WTC11 (cell line): ENCODE measurements at regions not wholly inside any gene's neighbourhood (a gene's known extent, or its start where the extent isn't known, plus 50 kb on each side); places are given as distances from the start of the nearest gene placed in this dataset.

Source experiments
- ATAC-seq: fragments of 200-7000 bp; cut with Tn5 transposase; 2 replicates; pipeline ENCODE4 v1.10.0; 2021; ENCODE audit warnings: mild to moderate bottlenecking, moderate library complexity
- CTCF ChIA-PET: fragments of 300-600 bp; sonication (Branson Sonifier 250); formaldehyde crosslinking; loops from one replicate; lab custom pipeline; 2021; ENCODE audit warnings: antibody characterized with exemption; lab: Charles Lee
- POLR2A ChIA-PET: fragments of 350-600 bp; sonication (Branson Sonifier 250); formaldehyde crosslinking; loops from one replicate; lab custom pipeline; 2021; ENCODE audit warnings: antibody characterized with exemption; lab: Charles Lee
- DNase-seq: peaks from one replicate; pipeline ENCODE4 v3.0.0; 2021; ENCODE audit warnings: low spot score
- H3K27ac Mint-ChIP-seq: 2 replicates; pipeline ENCODE4 v1.8.0; 2021; ENCODE audit warnings: mixed read lengths
- H3K27me3 Mint-ChIP-seq: 2 replicates; pipeline ENCODE4 v1.8.0; 2021; ENCODE audit warnings: low read depth, mild to moderate bottlenecking, moderate library complexity, mixed read lengths
- H3K36me3 Mint-ChIP-seq: 2 replicates; pipeline ENCODE4 v1.8.0; 2021; ENCODE audit warnings: mixed read lengths
- H3K4me1 Mint-ChIP-seq: 2 replicates; pipeline ENCODE4 v1.8.0; 2022; ENCODE audit warnings: mixed read lengths
- H3K4me3 Mint-ChIP-seq: 2 replicates; pipeline ENCODE4 v1.8.0; 2021; ENCODE audit warnings: mild to moderate bottlenecking, moderate library complexity, mixed read lengths
- H3K9me3 Mint-ChIP-seq: 2 replicates; pipeline ENCODE4 v1.8.0; 2021; ENCODE audit warnings: mixed read lengths
- FOXK1 ChIP-seq: sonication (generic); formaldehyde crosslinking; IDR thresholded peaks from 2 replicates; pipeline ENCODE4 v1.8.0; 2022; ENCODE audit warnings: mild to moderate bottlenecking, moderate library complexity, missing genetic modification reagents
- IRF2 ChIP-seq: sonication (generic); formaldehyde crosslinking; IDR thresholded peaks from 2 replicates; pipeline ENCODE4 v1.8.0; 2022; ENCODE audit warnings: low read depth, missing genetic modification reagents, borderline replicate concordance
- JAZF1 ChIP-seq: fragments of 250-450 bp; sonication (Bioruptor Pico); IDR thresholded peaks from 2 replicates; pipeline ENCODE4 v1.9.0; 2021; ENCODE audit warnings: moderate library complexity, mild to moderate bottlenecking, inconsistent platforms
- RELA ChIP-seq: sonication (generic); formaldehyde crosslinking; IDR thresholded peaks from 2 replicates; pipeline ENCODE4 v1.8.1; 2022; ENCODE audit warnings: missing genetic modification reagents, mild to moderate bottlenecking, borderline replicate concordance
- RORB ChIP-seq: fragments of 250-450 bp; sonication (Bioruptor Pico); IDR thresholded peaks from 2 replicates; pipeline ENCODE4 v1.9.0; 2021; ENCODE audit warnings: mild to moderate bottlenecking
- SOX15 ChIP-seq: fragments of 250-450 bp; sonication (Bioruptor Pico); IDR thresholded peaks from 2 replicates; pipeline ENCODE4 v1.9.0; 2021; ENCODE audit warnings: mild to moderate bottlenecking
- TCF7 ChIP-seq: sonication (generic); formaldehyde crosslinking; IDR thresholded peaks from 2 replicates; pipeline ENCODE4 v1.8.0; 2022; ENCODE audit warnings: mild to moderate bottlenecking, low read depth, missing genetic modification reagents, moderate library complexity
- TEAD1 ChIP-seq: sonication (generic); formaldehyde crosslinking; IDR thresholded peaks from 2 replicates; pipeline ENCODE4 v1.8.0; 2022; ENCODE audit warnings: mild to moderate bottlenecking, missing genetic modification reagents
- TF ChIP-seq, protein P1 (sequence below): sonication (generic); formaldehyde crosslinking; IDR thresholded peaks from 2 replicates; pipeline ENCODE4 v1.8.1; 2023; ENCODE audit warnings: mild to moderate bottlenecking, missing genetic modification reagents
- TF ChIP-seq, protein P2 (sequence below): fragments of 250-450 bp; sonication (Bioruptor Pico); IDR thresholded peaks from 2 replicates; pipeline ENCODE4 v1.8.0; 2021; ENCODE audit warnings: mild to moderate bottlenecking
- TF ChIP-seq, protein P3 (sequence below): sonication (generic); formaldehyde crosslinking; IDR thresholded peaks from 2 replicates; pipeline ENCODE4 v1.8.0; 2022; ENCODE audit warnings: missing genetic modification reagents
- TF ChIP-seq, protein P4 (sequence below): fragments of 200-600 bp; IDR thresholded peaks from 2 replicates; pipeline ENCODE4 v1.8.0; 2022; ENCODE audit warnings: antibody characterized with exemption
- TF ChIP-seq, protein P5 (sequence below): fragments of 250-450 bp; sonication (Bioruptor Pico); IDR thresholded peaks from 2 replicates; pipeline ENCODE4 v1.9.0; 2021; ENCODE audit warnings: mild to moderate bottlenecking
- TF ChIP-seq, protein P6 (sequence below): sonication (generic); formaldehyde crosslinking; IDR thresholded peaks from 2 replicates; pipeline ENCODE4 v1.8.1; 2023; ENCODE audit warnings: mild to moderate bottlenecking, moderate library complexity, missing genetic modification reagents
- TF ChIP-seq, protein P7 (sequence below): sonication (generic); formaldehyde crosslinking; IDR thresholded peaks from 2 replicates; pipeline ENCODE4 v1.8.1; 2022; ENCODE audit warnings: low read depth, mild to moderate bottlenecking, moderate library complexity, missing genetic modification reagents, borderline replicate concordance

DNA sequence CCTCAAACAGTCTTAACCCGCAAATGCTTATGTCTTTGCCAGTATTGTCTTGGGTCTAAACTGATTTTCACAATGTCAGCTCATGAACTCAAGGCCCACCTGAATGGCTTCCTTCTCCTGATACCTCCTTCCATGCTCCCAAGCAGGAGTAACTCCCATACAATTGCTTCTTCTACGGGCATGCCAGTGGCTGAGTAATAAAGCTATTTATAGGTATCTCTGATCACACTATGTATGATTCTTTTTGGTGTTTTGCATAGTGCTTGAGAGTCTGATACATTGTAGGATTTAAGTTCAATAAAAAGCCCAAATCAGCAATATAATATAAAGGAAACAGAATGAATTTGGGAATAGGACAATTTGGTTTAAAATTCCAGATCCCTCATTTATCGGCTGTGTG is 235.0 kb upstream of the DCN start (continued):
- TF ChIP-seq, protein P1, sequence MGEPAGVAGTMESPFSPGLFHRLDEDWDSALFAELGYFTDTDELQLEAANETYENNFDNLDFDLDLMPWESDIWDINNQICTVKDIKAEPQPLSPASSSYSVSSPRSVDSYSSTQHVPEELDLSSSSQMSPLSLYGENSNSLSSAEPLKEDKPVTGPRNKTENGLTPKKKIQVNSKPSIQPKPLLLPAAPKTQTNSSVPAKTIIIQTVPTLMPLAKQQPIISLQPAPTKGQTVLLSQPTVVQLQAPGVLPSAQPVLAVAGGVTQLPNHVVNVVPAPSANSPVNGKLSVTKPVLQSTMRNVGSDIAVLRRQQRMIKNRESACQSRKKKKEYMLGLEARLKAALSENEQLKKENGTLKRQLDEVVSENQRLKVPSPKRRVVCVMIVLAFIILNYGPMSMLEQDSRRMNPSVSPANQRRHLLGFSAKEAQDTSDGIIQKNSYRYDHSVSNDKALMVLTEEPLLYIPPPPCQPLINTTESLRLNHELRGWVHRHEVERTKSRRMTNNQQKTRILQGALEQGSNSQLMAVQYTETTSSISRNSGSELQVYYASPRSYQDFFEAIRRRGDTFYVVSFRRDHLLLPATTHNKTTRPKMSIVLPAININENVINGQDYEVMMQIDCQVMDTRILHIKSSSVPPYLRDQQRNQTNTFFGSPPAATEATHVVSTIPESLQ (CRISPR knock-in tag) = no peak
- TF ChIP-seq TEAD1 (CRISPR knock-in tag) (no peak), RORB (CRISPR knock-in tag) (no peak)
- TF ChIP-seq, protein P2, sequence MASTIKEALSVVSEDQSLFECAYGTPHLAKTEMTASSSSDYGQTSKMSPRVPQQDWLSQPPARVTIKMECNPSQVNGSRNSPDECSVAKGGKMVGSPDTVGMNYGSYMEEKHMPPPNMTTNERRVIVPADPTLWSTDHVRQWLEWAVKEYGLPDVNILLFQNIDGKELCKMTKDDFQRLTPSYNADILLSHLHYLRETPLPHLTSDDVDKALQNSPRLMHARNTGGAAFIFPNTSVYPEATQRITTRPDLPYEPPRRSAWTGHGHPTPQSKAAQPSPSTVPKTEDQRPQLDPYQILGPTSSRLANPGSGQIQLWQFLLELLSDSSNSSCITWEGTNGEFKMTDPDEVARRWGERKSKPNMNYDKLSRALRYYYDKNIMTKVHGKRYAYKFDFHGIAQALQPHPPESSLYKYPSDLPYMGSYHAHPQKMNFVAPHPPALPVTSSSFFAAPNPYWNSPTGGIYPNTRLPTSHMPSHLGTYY (CRISPR knock-in tag) = no peak
- TF ChIP-seq, all 79 proteins: peak for 0

DNA sequence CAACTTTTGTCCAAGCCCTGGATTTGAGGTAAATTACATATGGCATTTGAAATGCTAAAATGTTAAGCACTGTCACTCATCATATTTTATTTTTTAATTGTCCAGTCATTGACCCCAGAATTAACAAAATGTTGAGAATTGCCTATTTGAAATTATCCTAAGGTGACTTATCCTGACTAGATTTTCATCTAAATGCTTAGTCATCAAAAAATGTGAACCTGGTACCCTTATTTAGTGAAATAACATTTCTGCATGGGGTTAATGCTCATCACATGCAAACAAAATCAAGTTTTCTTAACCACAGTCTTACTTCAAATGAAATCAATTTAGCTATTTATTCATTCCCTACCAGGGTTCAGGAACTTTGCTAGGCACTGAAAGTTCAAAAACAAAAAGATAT is 232.0 kb upstream of the DCN start:
- Mint-ChIP-seq H3K9me3 (peaks cover 7% of the 10 kb centered on the region; the same call in 1 of the 2 replicates), H3K27ac (no peak overlapping the region), H3K4me1 (peaks cover 20% of the 10 kb centered on the region), H3K36me3 (no peaks in the 10 kb centered on the region), H3K4me3 (no peak overlapping the region), H3K27me3 (no peaks in the 10 kb centered on the region; the same call in 1 of the 2 replicates)
- no peak for ATAC-seq
- TF ChIP-seq, protein P3, sequence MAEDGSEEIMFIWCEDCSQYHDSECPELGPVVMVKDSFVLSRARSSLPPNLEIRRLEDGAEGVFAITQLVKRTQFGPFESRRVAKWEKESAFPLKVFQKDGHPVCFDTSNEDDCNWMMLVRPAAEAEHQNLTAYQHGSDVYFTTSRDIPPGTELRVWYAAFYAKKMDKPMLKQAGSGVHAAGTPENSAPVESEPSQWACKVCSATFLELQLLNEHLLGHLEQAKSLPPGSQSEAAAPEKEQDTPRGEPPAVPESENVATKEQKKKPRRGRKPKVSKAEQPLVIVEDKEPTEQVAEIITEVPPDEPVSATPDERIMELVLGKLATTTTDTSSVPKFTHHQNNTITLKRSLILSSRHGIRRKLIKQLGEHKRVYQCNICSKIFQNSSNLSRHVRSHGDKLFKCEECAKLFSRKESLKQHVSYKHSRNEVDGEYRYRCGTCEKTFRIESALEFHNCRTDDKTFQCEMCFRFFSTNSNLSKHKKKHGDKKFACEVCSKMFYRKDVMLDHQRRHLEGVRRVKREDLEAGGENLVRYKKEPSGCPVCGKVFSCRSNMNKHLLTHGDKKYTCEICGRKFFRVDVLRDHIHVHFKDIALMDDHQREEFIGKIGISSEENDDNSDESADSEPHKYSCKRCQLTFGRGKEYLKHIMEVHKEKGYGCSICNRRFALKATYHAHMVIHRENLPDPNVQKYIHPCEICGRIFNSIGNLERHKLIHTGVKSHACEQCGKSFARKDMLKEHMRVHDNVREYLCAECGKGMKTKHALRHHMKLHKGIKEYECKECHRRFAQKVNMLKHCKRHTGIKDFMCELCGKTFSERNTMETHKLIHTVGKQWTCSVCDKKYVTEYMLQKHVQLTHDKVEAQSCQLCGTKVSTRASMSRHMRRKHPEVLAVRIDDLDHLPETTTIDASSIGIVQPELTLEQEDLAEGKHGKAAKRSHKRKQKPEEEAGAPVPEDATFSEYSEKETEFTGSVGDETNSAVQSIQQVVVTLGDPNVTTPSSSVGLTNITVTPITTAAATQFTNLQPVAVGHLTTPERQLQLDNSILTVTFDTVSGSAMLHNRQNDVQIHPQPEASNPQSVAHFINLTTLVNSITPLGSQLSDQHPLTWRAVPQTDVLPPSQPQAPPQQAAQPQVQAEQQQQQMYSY (CRISPR knock-in tag) = no peak
- TF ChIP-seq RELA (CRISPR knock-in tag) (no peak), SOX15 (CRISPR knock-in tag) (no peak)
- DNase-seq = no peak
- ChIA-PET POLR2A (no interaction called here), CTCF (interaction anchor here (2.2 kb wide), 1 partner anchor 33 kb away, joined by 13 read pairs; no protein-coding TSS in a partner anchor)

DNA sequence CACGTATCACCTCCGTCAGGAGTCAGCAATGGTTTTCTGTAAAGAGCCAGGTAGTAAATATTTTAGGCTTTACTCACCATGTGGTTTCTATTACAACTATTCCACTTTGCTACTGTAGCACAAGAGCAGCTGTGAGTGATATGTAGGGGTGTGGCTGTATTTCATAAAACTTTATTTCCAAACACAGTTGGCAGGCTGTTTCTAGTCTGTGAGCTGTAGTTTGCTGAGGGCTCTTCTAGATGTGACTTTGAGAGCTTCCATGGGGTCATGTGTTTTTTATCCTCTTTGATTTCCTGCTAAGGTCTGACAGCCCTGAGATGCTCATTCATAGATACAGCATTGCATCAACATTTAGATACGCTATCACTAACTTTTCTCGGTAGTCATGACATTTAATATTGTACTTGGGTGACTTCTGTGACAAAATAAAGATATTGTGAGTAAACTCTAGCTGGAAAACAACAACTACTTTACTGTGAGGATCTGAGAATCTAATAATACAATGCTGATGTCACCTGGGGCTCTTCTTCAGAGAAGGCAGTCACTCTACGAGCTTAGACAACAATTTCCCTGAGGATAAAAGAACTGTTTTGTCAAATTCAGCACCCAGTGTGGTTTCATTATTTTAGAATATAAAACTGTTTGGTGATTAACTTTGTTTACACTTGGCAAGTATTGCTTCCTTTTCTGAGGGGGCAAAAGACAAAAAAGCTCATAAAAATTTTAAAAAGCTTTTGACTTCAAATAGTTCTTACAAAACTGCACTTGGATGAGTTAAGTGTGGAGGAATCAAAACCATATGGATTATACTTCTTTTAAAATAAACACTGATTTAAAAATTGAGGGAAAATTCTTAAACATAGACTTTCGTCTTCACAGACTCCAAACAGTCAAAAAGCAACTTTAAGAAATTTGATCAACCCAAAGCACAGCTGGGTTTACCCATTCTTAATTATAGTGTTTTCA is 231.2 kb upstream of the DCN start:
- DNase-seq = no peak
- H3K4me1 Mint-ChIP-seq = peaks cover 20% of the 10 kb centered on the region
- H3K9me3 Mint-ChIP-seq = peaks cover 7% of the 10 kb centered on the region; the same call in 1 of the 2 replicates
- TF ChIP-seq TCF7 (CRISPR knock-in tag) (no peak), JAZF1 (CRISPR knock-in tag) (no peak), FOXK1 (no peak), IRF2 (CRISPR knock-in tag) (no peak)
- TF ChIP-seq, protein P4, sequence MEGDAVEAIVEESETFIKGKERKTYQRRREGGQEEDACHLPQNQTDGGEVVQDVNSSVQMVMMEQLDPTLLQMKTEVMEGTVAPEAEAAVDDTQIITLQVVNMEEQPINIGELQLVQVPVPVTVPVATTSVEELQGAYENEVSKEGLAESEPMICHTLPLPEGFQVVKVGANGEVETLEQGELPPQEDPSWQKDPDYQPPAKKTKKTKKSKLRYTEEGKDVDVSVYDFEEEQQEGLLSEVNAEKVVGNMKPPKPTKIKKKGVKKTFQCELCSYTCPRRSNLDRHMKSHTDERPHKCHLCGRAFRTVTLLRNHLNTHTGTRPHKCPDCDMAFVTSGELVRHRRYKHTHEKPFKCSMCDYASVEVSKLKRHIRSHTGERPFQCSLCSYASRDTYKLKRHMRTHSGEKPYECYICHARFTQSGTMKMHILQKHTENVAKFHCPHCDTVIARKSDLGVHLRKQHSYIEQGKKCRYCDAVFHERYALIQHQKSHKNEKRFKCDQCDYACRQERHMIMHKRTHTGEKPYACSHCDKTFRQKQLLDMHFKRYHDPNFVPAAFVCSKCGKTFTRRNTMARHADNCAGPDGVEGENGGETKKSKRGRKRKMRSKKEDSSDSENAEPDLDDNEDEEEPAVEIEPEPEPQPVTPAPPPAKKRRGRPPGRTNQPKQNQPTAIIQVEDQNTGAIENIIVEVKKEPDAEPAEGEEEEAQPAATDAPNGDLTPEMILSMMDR = no peak
- TF ChIP-seq, protein P5, sequence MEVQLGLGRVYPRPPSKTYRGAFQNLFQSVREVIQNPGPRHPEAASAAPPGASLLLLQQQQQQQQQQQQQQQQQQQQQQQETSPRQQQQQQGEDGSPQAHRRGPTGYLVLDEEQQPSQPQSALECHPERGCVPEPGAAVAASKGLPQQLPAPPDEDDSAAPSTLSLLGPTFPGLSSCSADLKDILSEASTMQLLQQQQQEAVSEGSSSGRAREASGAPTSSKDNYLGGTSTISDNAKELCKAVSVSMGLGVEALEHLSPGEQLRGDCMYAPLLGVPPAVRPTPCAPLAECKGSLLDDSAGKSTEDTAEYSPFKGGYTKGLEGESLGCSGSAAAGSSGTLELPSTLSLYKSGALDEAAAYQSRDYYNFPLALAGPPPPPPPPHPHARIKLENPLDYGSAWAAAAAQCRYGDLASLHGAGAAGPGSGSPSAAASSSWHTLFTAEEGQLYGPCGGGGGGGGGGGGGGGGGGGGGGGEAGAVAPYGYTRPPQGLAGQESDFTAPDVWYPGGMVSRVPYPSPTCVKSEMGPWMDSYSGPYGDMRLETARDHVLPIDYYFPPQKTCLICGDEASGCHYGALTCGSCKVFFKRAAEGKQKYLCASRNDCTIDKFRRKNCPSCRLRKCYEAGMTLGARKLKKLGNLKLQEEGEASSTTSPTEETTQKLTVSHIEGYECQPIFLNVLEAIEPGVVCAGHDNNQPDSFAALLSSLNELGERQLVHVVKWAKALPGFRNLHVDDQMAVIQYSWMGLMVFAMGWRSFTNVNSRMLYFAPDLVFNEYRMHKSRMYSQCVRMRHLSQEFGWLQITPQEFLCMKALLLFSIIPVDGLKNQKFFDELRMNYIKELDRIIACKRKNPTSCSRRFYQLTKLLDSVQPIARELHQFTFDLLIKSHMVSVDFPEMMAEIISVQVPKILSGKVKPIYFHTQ = no peak
- TF ChIP-seq, protein P6, sequence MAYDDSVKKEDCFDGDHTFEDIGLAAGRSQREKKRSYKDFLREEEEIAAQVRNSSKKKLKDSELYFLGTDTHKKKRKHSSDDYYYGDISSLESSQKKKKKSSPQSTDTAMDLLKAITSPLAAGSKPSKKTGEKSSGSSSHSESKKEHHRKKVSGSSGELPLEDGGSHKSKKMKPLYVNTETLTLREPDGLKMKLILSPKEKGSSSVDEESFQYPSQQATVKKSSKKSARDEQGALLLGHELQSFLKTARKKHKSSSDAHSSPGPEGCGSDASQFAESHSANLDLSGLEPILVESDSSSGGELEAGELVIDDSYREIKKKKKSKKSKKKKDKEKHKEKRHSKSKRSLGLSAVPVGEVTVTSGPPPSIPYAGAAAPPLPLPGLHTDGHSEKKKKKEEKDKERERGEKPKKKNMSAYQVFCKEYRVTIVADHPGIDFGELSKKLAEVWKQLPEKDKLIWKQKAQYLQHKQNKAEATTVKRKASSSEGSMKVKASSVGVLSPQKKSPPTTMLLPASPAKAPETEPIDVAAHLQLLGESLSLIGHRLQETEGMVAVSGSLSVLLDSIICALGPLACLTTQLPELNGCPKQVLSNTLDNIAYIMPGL = no peak
- TF ChIP-seq, protein P7, sequence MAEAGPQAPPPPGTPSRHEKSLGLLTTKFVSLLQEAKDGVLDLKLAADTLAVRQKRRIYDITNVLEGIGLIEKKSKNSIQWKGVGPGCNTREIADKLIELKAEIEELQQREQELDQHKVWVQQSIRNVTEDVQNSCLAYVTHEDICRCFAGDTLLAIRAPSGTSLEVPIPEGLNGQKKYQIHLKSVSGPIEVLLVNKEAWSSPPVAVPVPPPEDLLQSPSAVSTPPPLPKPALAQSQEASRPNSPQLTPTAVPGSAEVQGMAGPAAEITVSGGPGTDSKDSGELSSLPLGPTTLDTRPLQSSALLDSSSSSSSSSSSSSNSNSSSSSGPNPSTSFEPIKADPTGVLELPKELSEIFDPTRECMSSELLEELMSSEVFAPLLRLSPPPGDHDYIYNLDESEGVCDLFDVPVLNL (CRISPR knock-in tag) = no peak

More for the DNA sequence above, 231.2 kb upstream of the DCN start:
- ChIA-PET CTCF (interaction anchor here (2.2 kb wide), 1 partner anchor 32 kb away, joined by 13 read pairs; no protein-coding TSS in a partner anchor), POLR2A (no interaction called here)
- peak; percentile 50 for ATAC-seq
- Mint-ChIP-seq H3K36me3 (no peaks in the 10 kb centered on the region), H3K27ac (peak overlapping the region; percentile 65; the same call in 1 of the 2 replicates), H3K4me3 (no peak overlapping the region), H3K27me3 (no peaks in the 10 kb centered on the region; the same call in 1 of the 2 replicates)
